Endodermal cell (in vitro differentiated cells): ENCODE measurements at regions not wholly inside any gene's neighbourhood (a gene's known extent, or its start where the extent isn't known, plus 50 kb on each side); places are given as distances from the start of the nearest gene placed in this dataset.

Experiments
- DNase-seq: peaks from one replicate; pipeline ENCODE4 v3.0.0-alpha.2; 2017
- H3K27ac ChIP-seq: 2 replicates; pipeline ENCODE4 v1.5.1; 2013; ENCODE audit warnings: mild to moderate bottlenecking, low read depth, low read length, moderate library complexity
- H3K27me3 ChIP-seq: 2 replicates; pipeline ENCODE4 v1.6.1; 2013; ENCODE audit warnings: mild to moderate bottlenecking, low read length, moderate library complexity; ENCODE audit not compliant: insufficient read depth, control insufficient read depth, poor library complexity, severe bottlenecking
- H3K36me3 ChIP-seq: 2 replicates; pipeline ENCODE4 v1.7.0; 2013; ENCODE audit warnings: mild to moderate bottlenecking, low read length, moderate library complexity; ENCODE audit not compliant: control insufficient read depth, insufficient read depth
- H3K4me1 ChIP-seq: one replicate; pipeline ENCODE4 v1.7.0; 2013; ENCODE audit warnings: low read length; ENCODE audit not compliant: control insufficient read depth, insufficient read depth
- H3K4me3 ChIP-seq: 2 replicates; pipeline ENCODE4 v1.5.1; 2013; ENCODE audit warnings: mild to moderate bottlenecking, low read length, moderate library complexity
- H3K9ac ChIP-seq: 2 replicates; pipeline ENCODE4 v1.6.1; 2013; ENCODE audit warnings: mild to moderate bottlenecking, low read length, moderate library complexity; ENCODE audit not compliant: poor library complexity, severe bottlenecking; ENCODE audit errors: extremely low read depth
- H3K9me3 ChIP-seq: 2 replicates; pipeline ENCODE4 v1.6.1; 2013; ENCODE audit warnings: mild to moderate bottlenecking, low read length, moderate library complexity; ENCODE audit not compliant: control insufficient read depth
- H3K27ac Mint-ChIP-seq: 2 replicates; pipeline ENCODE4 v1.8.0; 2020; ENCODE audit warnings: mixed read lengths
- H3K27me3 Mint-ChIP-seq: 2 replicates; pipeline ENCODE4 v1.8.0; 2021; ENCODE audit warnings: mild to moderate bottlenecking, mixed read lengths; ENCODE audit not compliant: insufficient read depth
- H3K36me3 Mint-ChIP-seq: 2 replicates; pipeline ENCODE4 v1.8.0; 2020; ENCODE audit warnings: low read depth, mixed read lengths
- H3K4me1 Mint-ChIP-seq: 2 replicates; pipeline ENCODE4 v1.8.0; 2020; ENCODE audit warnings: mixed read lengths
- H3K4me3 Mint-ChIP-seq: 2 replicates; pipeline ENCODE4 v1.8.0; 2020; ENCODE audit warnings: mild to moderate bottlenecking, moderate library complexity, mixed read lengths
- H3K9me3 Mint-ChIP-seq: 2 replicates; pipeline ENCODE4 v1.8.0; 2020; ENCODE audit warnings: mild to moderate bottlenecking, mixed read lengths
- WGBS, 2 experiments: methylation state at CpG; one replicate each; pipeline versions ENCODE4 v1.1.5 to v1.1.7; 2013; ENCODE audit warnings: missing lambda C conversion rate in 2 of 2, mixed read lengths in 1 of 2; ENCODE audit not compliant: insufficient coverage in 1 of 2, insufficient read length in 1 of 2; 5-methylcytosine and 5-hydroxymethylcytosine counted together
- TF ChIP-seq, protein P1 (sequence below): fragments of 200-600 bp; sonication (generic); conservative IDR thresholded peaks from 2 replicates; pipeline ENCODE4 v1.5.0; 2021; ENCODE audit warnings: antibody characterized with exemption, mild to moderate bottlenecking

DNA sequence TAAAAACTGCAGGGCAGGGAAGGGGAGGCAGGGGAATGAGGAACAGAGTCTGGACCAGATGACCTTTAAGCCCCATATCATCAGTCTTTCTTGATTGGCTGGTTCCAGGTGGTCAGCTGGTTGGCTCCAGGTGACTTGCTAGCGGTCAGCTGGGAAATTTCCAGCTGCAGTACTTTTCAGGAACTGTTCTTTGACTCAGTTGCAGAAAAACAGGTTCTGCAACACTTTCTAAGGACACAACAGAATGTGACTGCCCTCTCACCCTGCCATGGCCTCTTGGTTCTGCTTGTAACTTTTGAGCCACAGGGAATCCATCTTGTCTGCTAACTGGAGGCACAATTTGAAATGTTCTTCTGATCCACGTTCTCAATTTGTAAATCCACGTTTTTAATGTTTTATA is 278.3 kb upstream of the LRATD1 start:
- H3K4me3 ChIP-seq: no peak overlapping the region
- no peaks in the 10 kb centered on the region for H3K4me1 ChIP-seq
- no peaks in the 10 kb centered on the region for H3K27me3 ChIP-seq
- H3K36me3 ChIP-seq: no peaks in the 10 kb centered on the region
- no peaks in the 10 kb centered on the region for H3K27me3 Mint-ChIP-seq
- H3K4me3 Mint-ChIP-seq: no peak overlapping the region
- WGBS, 2 experiments: 77 to 92% methylated on average over 3 of the region's 3 CpGs
- no peaks in the 10 kb centered on the region for H3K9me3 Mint-ChIP-seq
- H3K27ac ChIP-seq: no peak overlapping the region
- no peaks in the 10 kb centered on the region for H3K9me3 ChIP-seq
- no peak overlapping the region for H3K9ac ChIP-seq
- TF ChIP-seq, protein P1, sequence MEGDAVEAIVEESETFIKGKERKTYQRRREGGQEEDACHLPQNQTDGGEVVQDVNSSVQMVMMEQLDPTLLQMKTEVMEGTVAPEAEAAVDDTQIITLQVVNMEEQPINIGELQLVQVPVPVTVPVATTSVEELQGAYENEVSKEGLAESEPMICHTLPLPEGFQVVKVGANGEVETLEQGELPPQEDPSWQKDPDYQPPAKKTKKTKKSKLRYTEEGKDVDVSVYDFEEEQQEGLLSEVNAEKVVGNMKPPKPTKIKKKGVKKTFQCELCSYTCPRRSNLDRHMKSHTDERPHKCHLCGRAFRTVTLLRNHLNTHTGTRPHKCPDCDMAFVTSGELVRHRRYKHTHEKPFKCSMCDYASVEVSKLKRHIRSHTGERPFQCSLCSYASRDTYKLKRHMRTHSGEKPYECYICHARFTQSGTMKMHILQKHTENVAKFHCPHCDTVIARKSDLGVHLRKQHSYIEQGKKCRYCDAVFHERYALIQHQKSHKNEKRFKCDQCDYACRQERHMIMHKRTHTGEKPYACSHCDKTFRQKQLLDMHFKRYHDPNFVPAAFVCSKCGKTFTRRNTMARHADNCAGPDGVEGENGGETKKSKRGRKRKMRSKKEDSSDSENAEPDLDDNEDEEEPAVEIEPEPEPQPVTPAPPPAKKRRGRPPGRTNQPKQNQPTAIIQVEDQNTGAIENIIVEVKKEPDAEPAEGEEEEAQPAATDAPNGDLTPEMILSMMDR: no peak
- H3K27ac Mint-ChIP-seq: no peak overlapping the region
- no peak for DNase-seq
- no peaks in the 10 kb centered on the region for H3K4me1 Mint-ChIP-seq
- H3K36me3 Mint-ChIP-seq: no peaks in the 10 kb centered on the region

DNA sequence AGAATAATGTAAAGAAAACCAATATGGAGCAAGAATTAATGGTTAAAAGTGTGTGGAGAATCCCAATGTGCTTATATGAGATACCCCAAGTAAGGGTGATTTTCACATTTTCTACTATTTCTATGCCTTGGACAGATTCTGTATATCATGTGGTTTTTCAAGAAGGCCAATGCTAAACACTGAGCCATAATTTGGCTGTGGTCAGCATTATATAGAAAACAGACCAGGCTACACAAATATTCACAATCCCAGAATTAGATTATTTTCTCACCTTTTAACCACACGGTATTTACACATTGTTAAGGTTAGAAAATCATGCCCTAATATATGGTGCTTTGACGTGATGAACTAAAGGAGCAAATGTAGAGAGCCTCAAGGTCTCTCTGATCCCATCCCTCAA is 277.4 kb upstream of the LRATD1 start:
- H3K36me3 ChIP-seq: no peaks in the 10 kb centered on the region
- H3K27me3 Mint-ChIP-seq: no peaks in the 10 kb centered on the region
- TF ChIP-seq, protein P1: no peak
- no peak overlapping the region for H3K9ac ChIP-seq
- no peaks in the 10 kb centered on the region for H3K27me3 ChIP-seq
- H3K4me3 ChIP-seq: no peak overlapping the region
- no peaks in the 10 kb centered on the region for H3K36me3 Mint-ChIP-seq
- DNase-seq: no peak
- no peak overlapping the region for H3K4me3 Mint-ChIP-seq
- 97 to 100% methylated on average over 1 to 2 of the region's 2 CpGs for WGBS, 2 experiments
- H3K4me1 ChIP-seq: no peaks in the 10 kb centered on the region
- H3K9me3 Mint-ChIP-seq: no peaks in the 10 kb centered on the region
- H3K27ac Mint-ChIP-seq: no peak overlapping the region
- no peaks in the 10 kb centered on the region for H3K9me3 ChIP-seq
- no peaks in the 10 kb centered on the region for H3K4me1 Mint-ChIP-seq
- H3K27ac ChIP-seq: no peak overlapping the region

DNA sequence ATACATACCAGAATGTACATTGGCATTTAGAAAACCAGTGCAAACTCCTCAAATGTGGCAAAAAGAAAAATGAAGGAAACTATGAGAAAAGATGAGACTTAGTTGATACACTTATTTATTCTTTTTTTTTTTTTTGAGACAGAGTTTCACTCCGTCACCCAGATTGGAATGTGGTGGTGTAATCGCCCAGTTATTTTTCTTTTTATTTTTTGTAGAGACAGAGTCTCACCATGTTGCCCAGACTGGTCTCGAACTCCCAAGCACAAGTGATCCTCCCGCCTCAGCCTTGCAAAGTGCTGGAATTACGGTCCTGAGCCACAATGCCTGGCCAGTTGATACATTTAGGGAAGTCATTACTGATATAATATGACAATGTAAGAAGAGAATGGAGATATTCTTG is 274.2 kb upstream of the LRATD1 start:
- peaks cover 21% of the 10 kb centered on the region for H3K9me3 Mint-ChIP-seq
- Histone ChIP-seq H3K9ac (no peak overlapping the region), H3K4me3 (no peak overlapping the region), H3K9me3 (no peaks in the 10 kb centered on the region), H3K27me3 (no peaks in the 10 kb centered on the region), H3K36me3 (no peaks in the 10 kb centered on the region), H3K27ac (no peak overlapping the region), H3K4me1 (no peaks in the 10 kb centered on the region)
- TF ChIP-seq, protein P1: no peak
- no peak for DNase-seq
- H3K4me3 Mint-ChIP-seq: no peak overlapping the region
- no peaks in the 10 kb centered on the region for H3K4me1 Mint-ChIP-seq
- 83 to 93% methylated on average over 3 to 5 of the region's 5 CpGs for WGBS, 2 experiments
- peaks cover 3% of the 10 kb centered on the region for H3K36me3 Mint-ChIP-seq
- no peaks in the 10 kb centered on the region for H3K27me3 Mint-ChIP-seq
- no peak overlapping the region for H3K27ac Mint-ChIP-seq
